GM23338 (cell line): ENCODE measurements at regions not wholly inside any gene's neighbourhood (a gene's known extent, or its start where the extent isn't known, plus 50 kb on each side); places are given as distances from the start of the nearest gene placed in this dataset.

Experiments
- ATAC-seq: fragments of 200-7000 bp; cut with Tn5 transposase; 3 replicates; pipeline ENCODE4 v1.9.1; 2020
- DNase-seq: peaks from one replicate; pipeline ENCODE4 v3.0.0-alpha.2; 2015; ENCODE audit warnings: low spot score
- H2AFZ ChIP-seq: fragments of 200-600 bp; sonication (generic); 2 replicates; pipeline ENCODE4 v1.8.0; 2016; ENCODE audit warnings: antibody characterized with exemption, mild to moderate bottlenecking, moderate library complexity
- H3F3A ChIP-seq: fragments of 200-600 bp; sonication (generic); replicated peaks from 2 replicates; pipeline ENCODE4 v1.8.0; 2017; ENCODE audit warnings: antibody characterized with exemption, mixed run types, low read depth
- H3K27ac ChIP-seq: fragments of 200-600 bp; sonication (generic); 2 replicates; pipeline ENCODE4 v1.6.1; 2016; ENCODE audit warnings: low read depth
- H3K27me3 ChIP-seq: fragments of 200-600 bp; sonication (generic); 2 replicates; pipeline ENCODE4 v1.8.0; 2016; ENCODE audit warnings: mild to moderate bottlenecking, mixed run types, moderate library complexity; ENCODE audit not compliant: insufficient read depth
- H3K36me3 ChIP-seq: fragments of 200-600 bp; sonication (generic); 2 replicates; pipeline ENCODE4 v1.8.0; 2016; ENCODE audit warnings: mild to moderate bottlenecking; ENCODE audit not compliant: insufficient read depth
- H3K4me1 ChIP-seq: fragments of 200-600 bp; sonication (generic); 2 replicates; pipeline ENCODE4 v1.8.0; 2016; ENCODE audit warnings: mild to moderate bottlenecking, moderate library complexity; ENCODE audit not compliant: insufficient read depth
- H3K4me2 ChIP-seq: fragments of 200-600 bp; sonication (generic); 2 replicates; pipeline ENCODE4 v1.7.1; 2017; ENCODE audit warnings: mixed run types
- H3K4me3 ChIP-seq: fragments of 200-600 bp; sonication (generic); 2 replicates; pipeline ENCODE4 v1.6.1; 2016; ENCODE audit warnings: mixed run types
- H3K79me2 ChIP-seq: fragments of 200-600 bp; sonication (generic); replicated peaks from 2 replicates; pipeline ENCODE4 v1.8.0; 2017; ENCODE audit warnings: mild to moderate bottlenecking; ENCODE audit not compliant: insufficient read depth
- H3K9me2 ChIP-seq: fragments of 200-600 bp; sonication (generic); 2 replicates; pipeline ENCODE4 v1.8.0; 2017; ENCODE audit not compliant: insufficient read depth
- H4K20me1 ChIP-seq: fragments of 200-600 bp; sonication (generic); replicated peaks from 2 replicates; pipeline ENCODE4 v1.8.0; 2017; ENCODE audit warnings: mild to moderate bottlenecking; ENCODE audit not compliant: insufficient read depth
- H3K27ac Mint-ChIP-seq: 2 replicates; pipeline ENCODE4 v1.8.0; 2020; ENCODE audit warnings: inconsistent platforms, mild to moderate bottlenecking, moderate library complexity, mixed read lengths
- H3K27me3 Mint-ChIP-seq: 3 replicates; pipeline ENCODE4 v1.8.0; 2022; ENCODE audit warnings: low read depth, mild to moderate bottlenecking, moderate library complexity, mixed read lengths, inconsistent platforms; ENCODE audit not compliant: insufficient read depth, poor library complexity
- H3K36me3 Mint-ChIP-seq: 3 replicates; pipeline ENCODE4 v1.8.0; 2021; ENCODE audit warnings: low read depth, mild to moderate bottlenecking, inconsistent platforms, moderate library complexity, mixed read lengths
- H3K4me1 Mint-ChIP-seq: 3 replicates; pipeline ENCODE4 v1.8.0; 2020; ENCODE audit warnings: mild to moderate bottlenecking, inconsistent platforms, mixed read lengths
- H3K4me3 Mint-ChIP-seq: 3 replicates; pipeline ENCODE4 v1.8.0; 2021; ENCODE audit warnings: moderate library complexity, mild to moderate bottlenecking, inconsistent platforms, mixed read lengths
- H3K9me3 Mint-ChIP-seq: 3 replicates; pipeline ENCODE4 v1.8.0; 2020; ENCODE audit warnings: moderate library complexity, mild to moderate bottlenecking, inconsistent platforms, mixed read lengths
- CREB1 ChIP-seq: fragments of 250-450 bp; sonication (Bioruptor Pico); IDR thresholded peaks from 2 replicates; pipeline ENCODE4 v1.5.0; 2020; ENCODE audit warnings: low read depth, mild to moderate bottlenecking, moderate library complexity
- EZH2 ChIP-seq: fragments of 200-600 bp; sonication (generic); IDR thresholded peaks from one replicate; pipeline ENCODE4 v1.8.0; 2017; ENCODE audit warnings: antibody characterized with exemption, mild to moderate bottlenecking, low read depth; ENCODE audit not compliant: unreplicated experiment
- EZH2phosphoT487 ChIP-seq: fragments of 200-600 bp; sonication (generic); IDR thresholded peaks from one replicate; pipeline ENCODE4 v1.8.1; 2018; ENCODE audit warnings: antibody characterized with exemption; ENCODE audit not compliant: unreplicated experiment
- JUNB ChIP-seq: IDR thresholded peaks from one replicate; pipeline ENCODE4 v1.6.1; 2016; ENCODE audit warnings: antibody characterized with exemption; ENCODE audit not compliant: unreplicated experiment
- NANOG ChIP-seq: IDR thresholded peaks from 2 replicates; pipeline ENCODE4 v1.6.1; 2016; ENCODE audit warnings: antibody characterized with exemption, borderline replicate concordance
- POLR2AphosphoS5 ChIP-seq: IDR thresholded peaks from 2 replicates; pipeline ENCODE4 v1.6.1; 2016; ENCODE audit warnings: antibody characterized with exemption, low read depth
- STAT1 ChIP-seq: IDR thresholded peaks from one replicate; pipeline ENCODE4 v1.6.1; 2016; ENCODE audit warnings: antibody characterized with exemption; ENCODE audit not compliant: unreplicated experiment
- ZNF114 ChIP-seq: fragments of 250-450 bp; sonication (Bioruptor Pico); IDR thresholded peaks from 2 replicates; pipeline ENCODE4 v1.5.0; 2020; ENCODE audit warnings: mild to moderate bottlenecking, moderate library complexity
- ZNF331 ChIP-seq: fragments of 250-450 bp; sonication (Bioruptor Pico); IDR thresholded peaks from 2 replicates; pipeline ENCODE4 v1.5.0; 2020; ENCODE audit warnings: low read depth, mild to moderate bottlenecking, moderate library complexity
- TF ChIP-seq, protein P1 (sequence below), 2 experiments: fragments of 200-600 bp in 1 of 2; sonication (generic) in 1 of 2; conservative IDR thresholded peaks; 2 replicates each; pipeline versions ENCODE4 v1.5.1 to v1.6.1; 2016 to 2017; ENCODE audit warnings: antibody characterized with exemption in 2 of 2, low read depth in 2 of 2, mild to moderate bottlenecking in 2 of 2, moderate library complexity in 1 of 2
- TF ChIP-seq, protein P2 (sequence below): fragments of 250-450 bp; sonication (Bioruptor Pico); IDR thresholded peaks from 2 replicates; pipeline ENCODE4 v1.5.0; 2020; ENCODE audit warnings: mild to moderate bottlenecking, moderate library complexity
- TF ChIP-seq, protein P3 (sequence below): IDR thresholded peaks from one replicate; pipeline ENCODE4 v1.6.1; 2018; ENCODE audit warnings: antibody characterized with exemption; ENCODE audit not compliant: unreplicated experiment
- TF ChIP-seq, protein P4 (sequence below): IDR thresholded peaks from 2 replicates; pipeline ENCODE4 v1.6.1; 2016; ENCODE audit warnings: antibody characterized with exemption

DNA sequence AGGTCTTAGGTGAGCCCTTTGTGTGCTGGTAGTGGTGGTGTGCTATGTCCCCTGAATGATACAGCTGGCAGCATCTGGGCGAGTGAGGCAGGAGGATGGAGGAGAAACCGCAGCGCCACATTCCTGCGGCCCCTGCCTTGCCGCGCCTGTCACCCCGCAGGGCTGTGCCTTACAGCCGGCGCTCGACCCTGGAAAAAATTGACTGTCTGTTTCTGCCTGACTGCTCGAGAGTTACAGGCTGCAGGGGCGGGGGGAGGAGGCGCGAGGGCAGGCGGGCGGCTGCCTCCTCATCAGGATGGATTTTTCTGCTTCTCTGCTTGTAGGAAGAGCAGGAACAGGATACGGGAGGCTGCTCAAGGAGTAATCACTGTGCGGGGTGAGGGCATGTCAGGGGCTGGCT lies 443.4 kb downstream of the MIAT start:
- DNase-seq (peak; percentile 72), ATAC-seq (peak; percentile 86)
- Histone ChIP-seq H3K27ac (no peak overlapping the region), H3K79me2 (no peaks in the 10 kb centered on the region), H2AFZ (peak overlapping the region; percentile 72; the same call in 1 of the 2 replicates), H3K27me3 (peaks cover 4% of the 10 kb centered on the region; the same call in 1 of the 2 replicates), H3K4me3 (peak overlapping the region; percentile 44; the same call in 1 of the 2 replicates), H4K20me1 (no peaks in the 10 kb centered on the region), H3F3A (no peaks in the 10 kb centered on the region), H3K4me2 (peak overlapping the region; percentile 71), H3K4me1 (peaks cover 15% of the 10 kb centered on the region; the same call in 1 of the 2 replicates), H3K9me2 (0 out of 2 replicates have a peak, but pooled peaks cover 5% of the 10 kb centered on the region), H3K36me3 (no peaks in the 10 kb centered on the region)
- no peaks in the 10 kb centered on the region for H3K36me3 Mint-ChIP-seq
- peaks cover 23% of the 10 kb centered on the region for H3K4me1 Mint-ChIP-seq
- H3K9me3 Mint-ChIP-seq: no peaks in the 10 kb centered on the region
- H3K4me3 Mint-ChIP-seq: peak overlapping the region; percentile 45
- peaks cover 7% of the 10 kb centered on the region for H3K27me3 Mint-ChIP-seq
- no peak overlapping the region for H3K27ac Mint-ChIP-seq
- no peak for TF ChIP-seq CREB1 (CRISPR knock-in tag)
- no peak for TF ChIP-seq NANOG
- no peak for TF ChIP-seq EZH2phosphoT487
- TF ChIP-seq ZNF331 (CRISPR knock-in tag): no peak
- TF ChIP-seq, protein P1, sequence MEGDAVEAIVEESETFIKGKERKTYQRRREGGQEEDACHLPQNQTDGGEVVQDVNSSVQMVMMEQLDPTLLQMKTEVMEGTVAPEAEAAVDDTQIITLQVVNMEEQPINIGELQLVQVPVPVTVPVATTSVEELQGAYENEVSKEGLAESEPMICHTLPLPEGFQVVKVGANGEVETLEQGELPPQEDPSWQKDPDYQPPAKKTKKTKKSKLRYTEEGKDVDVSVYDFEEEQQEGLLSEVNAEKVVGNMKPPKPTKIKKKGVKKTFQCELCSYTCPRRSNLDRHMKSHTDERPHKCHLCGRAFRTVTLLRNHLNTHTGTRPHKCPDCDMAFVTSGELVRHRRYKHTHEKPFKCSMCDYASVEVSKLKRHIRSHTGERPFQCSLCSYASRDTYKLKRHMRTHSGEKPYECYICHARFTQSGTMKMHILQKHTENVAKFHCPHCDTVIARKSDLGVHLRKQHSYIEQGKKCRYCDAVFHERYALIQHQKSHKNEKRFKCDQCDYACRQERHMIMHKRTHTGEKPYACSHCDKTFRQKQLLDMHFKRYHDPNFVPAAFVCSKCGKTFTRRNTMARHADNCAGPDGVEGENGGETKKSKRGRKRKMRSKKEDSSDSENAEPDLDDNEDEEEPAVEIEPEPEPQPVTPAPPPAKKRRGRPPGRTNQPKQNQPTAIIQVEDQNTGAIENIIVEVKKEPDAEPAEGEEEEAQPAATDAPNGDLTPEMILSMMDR (conservative IDR thresholded peaks at IDR 0.05; ENCODE audit: low read depth in 2 of 2): no peak
- TF ChIP-seq ZNF114 (CRISPR knock-in tag): no peak
- TF ChIP-seq, protein P2, sequence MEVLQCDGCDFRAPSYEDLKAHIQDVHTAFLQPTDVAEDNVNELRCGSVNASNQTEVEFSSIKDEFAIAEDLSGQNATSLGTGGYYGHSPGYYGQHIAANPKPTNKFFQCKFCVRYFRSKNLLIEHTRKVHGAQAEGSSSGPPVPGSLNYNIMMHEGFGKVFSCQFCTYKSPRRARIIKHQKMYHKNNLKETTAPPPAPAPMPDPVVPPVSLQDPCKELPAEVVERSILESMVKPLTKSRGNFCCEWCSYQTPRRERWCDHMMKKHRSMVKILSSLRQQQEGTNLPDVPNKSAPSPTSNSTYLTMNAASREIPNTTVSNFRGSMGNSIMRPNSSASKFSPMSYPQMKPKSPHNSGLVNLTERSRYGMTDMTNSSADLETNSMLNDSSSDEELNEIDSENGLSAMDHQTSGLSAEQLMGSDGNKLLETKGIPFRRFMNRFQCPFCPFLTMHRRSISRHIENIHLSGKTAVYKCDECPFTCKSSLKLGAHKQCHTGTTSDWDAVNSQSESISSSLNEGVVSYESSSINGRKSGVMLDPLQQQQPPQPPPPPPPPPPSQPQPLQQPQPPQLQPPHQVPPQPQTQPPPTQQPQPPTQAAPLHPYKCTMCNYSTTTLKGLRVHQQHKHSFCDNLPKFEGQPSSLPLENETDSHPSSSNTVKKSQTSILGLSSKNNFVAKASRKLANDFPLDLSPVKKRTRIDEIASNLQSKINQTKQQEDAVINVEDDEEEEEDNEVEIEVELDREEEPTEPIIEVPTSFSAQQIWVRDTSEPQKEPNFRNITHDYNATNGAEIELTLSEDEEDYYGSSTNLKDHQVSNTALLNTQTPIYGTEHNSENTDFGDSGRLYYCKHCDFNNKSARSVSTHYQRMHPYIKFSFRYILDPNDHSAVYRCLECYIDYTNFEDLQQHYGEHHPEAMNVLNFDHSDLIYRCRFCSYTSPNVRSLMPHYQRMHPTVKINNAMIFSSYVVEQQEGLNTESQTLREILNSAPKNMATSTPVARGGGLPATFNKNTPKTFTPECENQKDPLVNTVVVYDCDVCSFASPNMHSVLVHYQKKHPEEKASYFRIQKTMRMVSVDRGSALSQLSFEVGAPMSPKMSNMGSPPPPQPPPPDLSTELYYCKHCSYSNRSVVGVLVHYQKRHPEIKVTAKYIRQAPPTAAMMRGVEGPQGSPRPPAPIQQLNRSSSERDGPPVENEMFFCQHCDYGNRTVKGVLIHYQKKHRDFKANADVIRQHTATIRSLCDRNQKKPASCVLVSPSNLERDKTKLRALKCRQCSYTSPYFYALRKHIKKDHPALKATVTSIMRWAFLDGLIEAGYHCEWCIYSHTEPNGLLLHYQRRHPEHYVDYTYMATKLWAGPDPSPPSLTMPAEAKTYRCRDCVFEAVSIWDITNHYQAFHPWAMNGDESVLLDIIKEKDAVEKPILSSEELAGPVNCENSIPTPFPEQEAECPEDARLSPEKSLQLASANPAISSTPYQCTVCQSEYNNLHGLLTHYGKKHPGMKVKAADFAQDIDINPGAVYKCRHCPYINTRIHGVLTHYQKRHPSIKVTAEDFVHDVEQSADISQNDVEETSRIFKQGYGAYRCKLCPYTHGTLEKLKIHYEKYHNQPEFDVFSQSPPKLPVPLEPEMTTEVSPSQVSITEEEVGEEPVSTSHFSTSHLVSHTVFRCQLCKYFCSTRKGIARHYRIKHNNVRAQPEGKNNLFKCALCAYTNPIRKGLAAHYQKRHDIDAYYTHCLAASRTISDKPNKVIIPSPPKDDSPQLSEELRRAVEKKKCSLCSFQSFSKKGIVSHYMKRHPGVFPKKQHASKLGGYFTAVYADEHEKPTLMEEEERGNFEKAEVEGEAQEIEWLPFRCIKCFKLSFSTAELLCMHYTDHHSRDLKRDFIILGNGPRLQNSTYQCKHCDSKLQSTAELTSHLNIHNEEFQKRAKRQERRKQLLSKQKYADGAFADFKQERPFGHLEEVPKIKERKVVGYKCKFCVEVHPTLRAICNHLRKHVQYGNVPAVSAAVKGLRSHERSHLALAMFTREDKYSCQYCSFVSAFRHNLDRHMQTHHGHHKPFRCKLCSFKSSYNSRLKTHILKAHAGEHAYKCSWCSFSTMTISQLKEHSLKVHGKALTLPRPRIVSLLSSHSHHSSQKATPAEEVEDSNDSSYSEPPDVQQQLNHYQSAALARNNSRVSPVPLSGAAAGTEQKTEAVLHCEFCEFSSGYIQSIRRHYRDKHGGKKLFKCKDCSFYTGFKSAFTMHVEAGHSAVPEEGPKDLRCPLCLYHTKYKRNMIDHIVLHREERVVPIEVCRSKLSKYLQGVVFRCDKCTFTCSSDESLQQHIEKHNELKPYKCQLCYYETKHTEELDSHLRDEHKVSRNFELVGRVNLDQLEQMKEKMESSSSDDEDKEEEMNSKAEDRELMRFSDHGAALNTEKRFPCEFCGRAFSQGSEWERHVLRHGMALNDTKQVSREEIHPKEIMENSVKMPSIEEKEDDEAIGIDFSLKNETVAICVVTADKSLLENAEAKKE (CRISPR knock-in tag): no peak
- TF ChIP-seq, protein P3, sequence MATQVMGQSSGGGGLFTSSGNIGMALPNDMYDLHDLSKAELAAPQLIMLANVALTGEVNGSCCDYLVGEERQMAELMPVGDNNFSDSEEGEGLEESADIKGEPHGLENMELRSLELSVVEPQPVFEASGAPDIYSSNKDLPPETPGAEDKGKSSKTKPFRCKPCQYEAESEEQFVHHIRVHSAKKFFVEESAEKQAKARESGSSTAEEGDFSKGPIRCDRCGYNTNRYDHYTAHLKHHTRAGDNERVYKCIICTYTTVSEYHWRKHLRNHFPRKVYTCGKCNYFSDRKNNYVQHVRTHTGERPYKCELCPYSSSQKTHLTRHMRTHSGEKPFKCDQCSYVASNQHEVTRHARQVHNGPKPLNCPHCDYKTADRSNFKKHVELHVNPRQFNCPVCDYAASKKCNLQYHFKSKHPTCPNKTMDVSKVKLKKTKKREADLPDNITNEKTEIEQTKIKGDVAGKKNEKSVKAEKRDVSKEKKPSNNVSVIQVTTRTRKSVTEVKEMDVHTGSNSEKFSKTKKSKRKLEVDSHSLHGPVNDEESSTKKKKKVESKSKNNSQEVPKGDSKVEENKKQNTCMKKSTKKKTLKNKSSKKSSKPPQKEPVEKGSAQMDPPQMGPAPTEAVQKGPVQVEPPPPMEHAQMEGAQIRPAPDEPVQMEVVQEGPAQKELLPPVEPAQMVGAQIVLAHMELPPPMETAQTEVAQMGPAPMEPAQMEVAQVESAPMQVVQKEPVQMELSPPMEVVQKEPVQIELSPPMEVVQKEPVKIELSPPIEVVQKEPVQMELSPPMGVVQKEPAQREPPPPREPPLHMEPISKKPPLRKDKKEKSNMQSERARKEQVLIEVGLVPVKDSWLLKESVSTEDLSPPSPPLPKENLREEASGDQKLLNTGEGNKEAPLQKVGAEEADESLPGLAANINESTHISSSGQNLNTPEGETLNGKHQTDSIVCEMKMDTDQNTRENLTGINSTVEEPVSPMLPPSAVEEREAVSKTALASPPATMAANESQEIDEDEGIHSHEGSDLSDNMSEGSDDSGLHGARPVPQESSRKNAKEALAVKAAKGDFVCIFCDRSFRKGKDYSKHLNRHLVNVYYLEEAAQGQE: no peak
- TF ChIP-seq POLR2AphosphoS5: no peak
- TF ChIP-seq STAT1: no peak
- TF ChIP-seq EZH2: no peak
- TF ChIP-seq JUNB: no peak
- TF ChIP-seq, protein P4, sequence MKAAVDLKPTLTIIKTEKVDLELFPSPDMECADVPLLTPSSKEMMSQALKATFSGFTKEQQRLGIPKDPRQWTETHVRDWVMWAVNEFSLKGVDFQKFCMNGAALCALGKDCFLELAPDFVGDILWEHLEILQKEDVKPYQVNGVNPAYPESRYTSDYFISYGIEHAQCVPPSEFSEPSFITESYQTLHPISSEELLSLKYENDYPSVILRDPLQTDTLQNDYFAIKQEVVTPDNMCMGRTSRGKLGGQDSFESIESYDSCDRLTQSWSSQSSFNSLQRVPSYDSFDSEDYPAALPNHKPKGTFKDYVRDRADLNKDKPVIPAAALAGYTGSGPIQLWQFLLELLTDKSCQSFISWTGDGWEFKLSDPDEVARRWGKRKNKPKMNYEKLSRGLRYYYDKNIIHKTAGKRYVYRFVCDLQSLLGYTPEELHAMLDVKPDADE: no peak
